Midbrain (tissue), 1 donor: ENCODE measurements at regions not wholly inside any gene's neighbourhood (a gene's known extent, or its start where the extent isn't known, plus 50 kb on each side); places are given as distances from the start of the nearest gene placed in this dataset.
"Not testable (repeated sequence)": the region's sequence is repeated elsewhere in the genome, so short reads cannot be mapped to it uniquely, and the experiment has no call there.

ENCODE experiments used
- DNase-seq: peaks from one replicate; lab custom pipeline; 2025; lab: John Stamatoyannopoulos, UW

GRCh38 chr1:70751676-70752287, 295.8 kb downstream of the PTGER3 start:
- not testable (repeated sequence) for DNase-seq

- DNase-seq = no peak
Measured at GRCh38 chr1:70754701-70755100, 292.9 kb downstream of the PTGER3 start.

- DNase-seq = no peak
Measured at GRCh38 chr1:70760154-70760553, 287.5 kb downstream of the PTGER3 start.

- no peak for DNase-seq
Measured at GRCh38 chr1:70762386-70762785, 285.2 kb downstream of the PTGER3 start.

GRCh38 chr1:70764747-70765146, 282.9 kb downstream of the PTGER3 start:
- no peak for DNase-seq

- DNase-seq = no peak
Measured at GRCh38 chr1:70767377-70767776, 280.2 kb downstream of the PTGER3 start.

- DNase-seq = no peak
Measured at GRCh38 chr1:70768216-70768615, 279.4 kb downstream of the PTGER3 start.

- DNase-seq = no peak
Measured at GRCh38 chr1:70778056-70778762, 269.4 kb downstream of the PTGER3 start.

GRCh38 chr1:70778934-70779333, 268.7 kb downstream of the PTGER3 start:
- no peak for DNase-seq

- DNase-seq = no peak
Measured at GRCh38 chr1:70779571-70779970, 268.0 kb downstream of the PTGER3 start.

GRCh38 chr1:70785287-70785686, 262.3 kb downstream of the PTGER3 start:
- DNase-seq = no peak

GRCh38 chr1:70790232-70790923, 257.2 kb downstream of the PTGER3 start:
- no peak for DNase-seq

- not testable (repeated sequence) for DNase-seq
Measured at GRCh38 chr1:70795064-70795463, 252.6 kb downstream of the PTGER3 start.

GRCh38 chr1:70796298-70796697, 251.3 kb downstream of the PTGER3 start:
- not testable (repeated sequence) for DNase-seq

GRCh38 chr1:70802625-70803024, 245.0 kb downstream of the PTGER3 start:
- not testable (repeated sequence) for DNase-seq

GRCh38 chr1:70805641-70806040, 242.0 kb downstream of the PTGER3 start:
- DNase-seq = no peak

GRCh38 chr1:70807088-70807664, 240.4 kb downstream of the PTGER3 start:
- no peak for DNase-seq

GRCh38 chr1:70809069-70809468, 238.5 kb downstream of the PTGER3 start:
- DNase-seq = no peak

GRCh38 chr1:70811815-70812214, 235.8 kb downstream of the PTGER3 start:
- DNase-seq = no peak

- no peak for DNase-seq
Measured at GRCh38 chr1:70812442-70813109, 235.0 kb downstream of the PTGER3 start.

GRCh38 chr1:70818401-70818800, 229.2 kb downstream of the PTGER3 start:
- DNase-seq = no peak

- DNase-seq = no peak
Measured at GRCh38 chr1:70819231-70819630, 228.4 kb downstream of the PTGER3 start.
